Islet precursor cell (in vitro differentiated cells): ENCODE measurements at regions not wholly inside any gene's neighbourhood (a gene's known extent, or its start where the extent isn't known, plus 50 kb on each side); places are given as distances from the start of the nearest gene placed in this dataset.

Experiments used
- DNase-seq: peaks from one replicate; pipeline ENCODE4 v3.0.0-alpha.2; 2018

GRCh38 chr11:122167100-122167499, 51.1 kb upstream of the BLID start:
- DNase-seq, result no peak

- DNase-seq, result no peak
Measured at GRCh38 chr11:122165607-122166371, 49.8 kb upstream of the BLID start.
